HepG2 (cell line): ENCODE measurements at regions not wholly inside any gene's neighbourhood (a gene's known extent, or its start where the extent isn't known, plus 50 kb on each side); places are given as distances from the start of the nearest gene placed in this dataset.

Source experiments
- ATAC-seq: fragments of 200-7000 bp; cut with Tn5 transposase; 3 replicates; pipeline ENCODE4 v1.9.1; 2020; ENCODE audit warnings: mild to moderate bottlenecking, moderate library complexity
- BruUV-seq: library from RNA; stranded (reverse); fragments of 400-500 nt; replicated peaks from 2 replicates; lab custom pipeline; 2021; lab: Mats Ljungman, UMichigan
- CTCF ChIA-PET: fragments of 300-600 bp; formaldehyde crosslinking; extraction: SDS; loops from one replicate; lab custom pipeline; 2021; ENCODE audit warnings: low total read pairs, inconsistent platforms, low intra/inter-chr PET ratio; lab: Yijun Ruan, JAX
- POLR2A ChIA-PET: fragments of 350-600 bp; sonication (Branson Sonifier 250); formaldehyde crosslinking; loops from one replicate; lab custom pipeline; 2020; ENCODE audit warnings: antibody characterized with exemption, inconsistent platforms; lab: Yijun Ruan, JAX
- DNase-seq: peaks from one replicate; pipeline ENCODE4 v3.0.0-alpha.2; 2015; ENCODE audit warnings: low spot score
- FAIRE-seq: peaks from 3 replicates; lab custom pipeline; 2011; peaks lifted over from hg19 to GRCh38; lab: Jason Lieb, UNC
- H2AFZ ChIP-seq: one replicate; pipeline ENCODE4 v1.6.1; 2011; ENCODE audit warnings: low read length, inconsistent platforms
- H3K27ac ChIP-seq: fragments of 300-600 bp; 3 replicates; pipeline ENCODE4 v1.8.0; 2011; ENCODE audit warnings: mixed run types, mild to moderate bottlenecking, mixed read lengths, low read length, inconsistent platforms; ENCODE audit not compliant: insufficient read depth; ENCODE audit errors: extremely low read length
- H3K27me3 ChIP-seq, 2 experiments: fragments of 200-600 bp in 1 of 2; 2 replicates in 1 of 2; 3 replicates in 1 of 2; pipeline versions ENCODE4 v1.6.0 to v1.8.0; 2011; ENCODE audit warnings: low read length in 2 of 2, mild to moderate bottlenecking in 2 of 2, moderate library complexity in 2 of 2, inconsistent platforms in 1 of 2; ENCODE audit not compliant: insufficient read depth in 2 of 2, control insufficient read depth in 1 of 2
- H3K36me3 ChIP-seq, 2 experiments: fragments of 200-600 bp in 1 of 2; replicated peaks in 1 of 2; 2 replicates in 1 of 2; 3 replicates in 1 of 2; pipeline versions ENCODE4 v1.5.1 to v1.8.0; 2011; ENCODE audit warnings: low read length in 2 of 2, inconsistent platforms in 1 of 2; ENCODE audit not compliant: insufficient read depth in 2 of 2, control insufficient read depth in 1 of 2
- H3K4me1 ChIP-seq: 2 replicates; pipeline ENCODE4 v1.5.1; 2012; ENCODE audit warnings: low read length, inconsistent platforms; ENCODE audit not compliant: insufficient read depth
- H3K4me2 ChIP-seq: 2 replicates; pipeline ENCODE4 v1.6.0; 2011; ENCODE audit warnings: low read depth, low read length, inconsistent platforms
- H3K4me3 ChIP-seq, 3 experiments: fragments of 200-600 bp in 1 of 3; sonication (generic), shearing (Covaris generic) in 1 of 3; replicated peaks in 1 of 3; 2 replicates each; pipeline ENCODE4 v1.5.1; 2011 to 2016; ENCODE audit warnings: low read length in 3 of 3, inconsistent platforms in 2 of 3, low read depth in 2 of 3, mild to moderate bottlenecking in 2 of 3, control low read depth in 1 of 3, mixed read lengths in 1 of 3; ENCODE audit not compliant: insufficient read depth in 1 of 3
- H3K79me2 ChIP-seq: one replicate; pipeline ENCODE4 v1.6.1; 2011; ENCODE audit warnings: low read length, inconsistent platforms; ENCODE audit not compliant: insufficient read depth
- H3K9ac ChIP-seq: 2 replicates; pipeline ENCODE4 v1.6.0; 2011; ENCODE audit warnings: mild to moderate bottlenecking, low read depth, low read length, inconsistent platforms; ENCODE audit not compliant: insufficient read depth
- H3K9me3 ChIP-seq: 2 replicates; pipeline ENCODE4 v1.5.1; 2012; ENCODE audit warnings: mild to moderate bottlenecking, low read length
- H4K20me1 ChIP-seq: 2 replicates; pipeline ENCODE4 v1.6.0; 2011; ENCODE audit warnings: inconsistent platforms, mild to moderate bottlenecking, low read length, moderate library complexity; ENCODE audit not compliant: insufficient read depth
- CEBPZ ChIP-seq: IDR thresholded peaks from 2 replicates; pipeline ENCODE4 v1.6.1; 2012; ENCODE audit warnings: low read length, improper control_type of control experiment
- DR1 ChIP-seq: sonication (generic); formaldehyde crosslinking; IDR thresholded peaks from 2 replicates; pipeline ENCODE4 v1.8.0; 2021; ENCODE audit warnings: mild to moderate bottlenecking, missing genetic modification reagents, inconsistent platforms
- FOXO1 ChIP-seq: sonication (generic); formaldehyde crosslinking; IDR thresholded peaks from 2 replicates; pipeline ENCODE4 v1.4.0; 2020; ENCODE audit warnings: missing genetic modification reagents
- HMG20B ChIP-seq: conservative IDR thresholded peaks from 2 replicates; pipeline ENCODE4 v1.6.1; 2016; ENCODE audit warnings: missing genetic modification reagents, missing compliant biosample characterization
- STAT6 ChIP-seq: sonication (generic); formaldehyde crosslinking; IDR thresholded peaks from 2 replicates; pipeline ENCODE4 v1.4.0; 2020; ENCODE audit warnings: missing genetic modification reagents, mild to moderate bottlenecking, borderline replicate concordance
- TIGD3 ChIP-seq: sonication (generic); formaldehyde crosslinking; IDR thresholded peaks from 2 replicates; pipeline ENCODE4 v1.5.1; 2020; ENCODE audit warnings: mild to moderate bottlenecking, missing genetic modification reagents, borderline replicate concordance
- ZFP36L1 ChIP-seq: sonication (generic); formaldehyde crosslinking; IDR thresholded peaks from 2 replicates; pipeline ENCODE4 v1.8.0; 2022; ENCODE audit warnings: mild to moderate bottlenecking, missing genetic modification reagents, moderate library complexity
- ZFP37 ChIP-seq: sonication (generic); formaldehyde crosslinking; IDR thresholded peaks from 2 replicates; pipeline ENCODE4 v1.4.0; 2020; ENCODE audit warnings: missing genetic modification reagents, borderline replicate concordance
- ZSCAN21 ChIP-seq: sonication (generic); formaldehyde crosslinking; IDR thresholded peaks from 2 replicates; pipeline ENCODE4 v1.8.0; 2022; ENCODE audit warnings: mild to moderate bottlenecking, missing genetic modification reagents, moderate library complexity, borderline replicate concordance
- WGBS: methylation state at CpG from one replicate; pipeline ENCODE4 v1.1.6; 2017; ENCODE audit warnings: low lambda C conversion rate; 5-methylcytosine and 5-hydroxymethylcytosine counted together
- in situ Hi-C: cut with HindIII; loops from 2 replicates; pipeline ENCODE4 v1.10.0; 2017; ENCODE audit warnings: low pct_unique_long_range_greater_than_20kb; ENCODE audit not compliant: extremely low pct_ligation_motif_present
- intact Hi-C: fragments of 100-400 bp; cut with micrococcal nuclease; formaldehyde crosslinking; loops from one replicate; pipeline ENCODE4 v1.10.0; 2022; ENCODE audit not compliant: unreplicated experiment
- TF ChIP-seq, protein P1 (sequence below): sonication (generic); formaldehyde crosslinking; IDR thresholded peaks from 2 replicates; pipeline ENCODE4 v1.5.0; 2020; ENCODE audit warnings: missing genetic modification reagents
- TF ChIP-seq, protein P2 (sequence below): IDR thresholded peaks from 2 replicates; pipeline ENCODE4 v1.6.1; 2016; ENCODE audit warnings: low read depth, borderline replicate concordance

GRCh38 chr4:104025251-104025650, 305.5 kb upstream of the TACR3 start:
- H3K36me3 ChIP-seq = no peaks in the 10 kb centered on the region
- BruUV-seq = no TSS peak
- H2AFZ ChIP-seq = no peak overlapping the region
- DNase-seq (no peak), FAIRE-seq (no peak), ATAC-seq (no peak)
- H3K79me2 ChIP-seq = no peaks in the 10 kb centered on the region
- H3K27ac ChIP-seq = no peak overlapping the region
- H3K9me3 ChIP-seq = no peaks in the 10 kb centered on the region
- CTCF ChIA-PET = no interaction called here
- TF ChIP-seq TIGD3 (CRISPR knock-in tag) (no peak), HMG20B (CRISPR knock-in tag) (no peak), DR1 (CRISPR knock-in tag) (no peak), FOXO1 (CRISPR knock-in tag) (no peak), ZFP37 (CRISPR knock-in tag) (no peak)
- TF ChIP-seq, protein P1, sequence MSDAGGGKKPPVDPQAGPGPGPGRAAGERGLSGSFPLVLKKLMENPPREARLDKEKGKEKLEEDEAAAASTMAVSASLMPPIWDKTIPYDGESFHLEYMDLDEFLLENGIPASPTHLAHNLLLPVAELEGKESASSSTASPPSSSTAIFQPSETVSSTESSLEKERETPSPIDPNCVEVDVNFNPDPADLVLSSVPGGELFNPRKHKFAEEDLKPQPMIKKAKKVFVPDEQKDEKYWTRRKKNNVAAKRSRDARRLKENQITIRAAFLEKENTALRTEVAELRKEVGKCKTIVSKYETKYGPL = no peak
- no peak overlapping the region for H3K9ac ChIP-seq
- no peak overlapping the region for H3K4me2 ChIP-seq
- no peak overlapping the region for H3K4me3 ChIP-seq
- in situ Hi-C loops (no loop called here), intact Hi-C loops (no loop called here)
- H3K4me1 ChIP-seq = no peaks in the 10 kb centered on the region
- H4K20me1 ChIP-seq = no peaks in the 10 kb centered on the region
- no peaks in the 10 kb centered on the region for H3K27me3 ChIP-seq
- POLR2A ChIA-PET = no interaction called here

- no peak overlapping the region for H3K4me2 ChIP-seq
- H3K27ac ChIP-seq = no peak overlapping the region
- H3K27me3 ChIP-seq = no peaks in the 10 kb centered on the region
- H3K79me2 ChIP-seq = no peaks in the 10 kb centered on the region
- H3K4me3 ChIP-seq = no peak overlapping the region
- H4K20me1 ChIP-seq = no peaks in the 10 kb centered on the region
- H2AFZ ChIP-seq = no peak overlapping the region
- ATAC-seq = no peak
- ChIA-PET CTCF (no interaction called here), POLR2A (no interaction called here)
- no peaks in the 10 kb centered on the region for H3K9me3 ChIP-seq
- no peaks in the 10 kb centered on the region for H3K4me1 ChIP-seq
- no peak for DNase-seq
- in situ Hi-C loops (no loop called here), intact Hi-C loops (no loop called here)
- BruUV-seq = no TSS peak
- 25% methylated on average over 4 of the region's 4 CpGs for WGBS
- FAIRE-seq = no peak
- no peak overlapping the region for H3K9ac ChIP-seq
- no peaks in the 10 kb centered on the region for H3K36me3 ChIP-seq
- TF ChIP-seq STAT6 (CRISPR knock-in tag) (no peak), CEBPZ (no peak), ZSCAN21 (CRISPR knock-in tag) (no peak), ZFP36L1 (CRISPR knock-in tag) (no peak)
- TF ChIP-seq, protein P2, sequence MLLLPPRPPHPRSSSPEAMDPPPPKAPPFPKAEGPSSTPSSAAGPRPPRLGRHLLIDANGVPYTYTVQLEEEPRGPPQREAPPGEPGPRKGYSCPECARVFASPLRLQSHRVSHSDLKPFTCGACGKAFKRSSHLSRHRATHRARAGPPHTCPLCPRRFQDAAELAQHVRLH (CRISPR knock-in tag) = no peak
These were observed 303.0 kb upstream of the TACR3 start for GRCh38 chr4:104022831-104023230.
